ENCODE measurements at regions not wholly inside any gene's neighbourhood (a gene's known extent, or its start where the extent isn't known, plus 50 kb on each side); places are given as distances from the start of the nearest gene placed in this dataset.
A peak's percentile ranks its signal among the peaks of the same experiment; 100 is the strongest.
"Not testable (repeated sequence)": the region's sequence is repeated elsewhere in the genome, so short reads cannot be mapped to it uniquely, and the experiment has no call there.

DNA sequence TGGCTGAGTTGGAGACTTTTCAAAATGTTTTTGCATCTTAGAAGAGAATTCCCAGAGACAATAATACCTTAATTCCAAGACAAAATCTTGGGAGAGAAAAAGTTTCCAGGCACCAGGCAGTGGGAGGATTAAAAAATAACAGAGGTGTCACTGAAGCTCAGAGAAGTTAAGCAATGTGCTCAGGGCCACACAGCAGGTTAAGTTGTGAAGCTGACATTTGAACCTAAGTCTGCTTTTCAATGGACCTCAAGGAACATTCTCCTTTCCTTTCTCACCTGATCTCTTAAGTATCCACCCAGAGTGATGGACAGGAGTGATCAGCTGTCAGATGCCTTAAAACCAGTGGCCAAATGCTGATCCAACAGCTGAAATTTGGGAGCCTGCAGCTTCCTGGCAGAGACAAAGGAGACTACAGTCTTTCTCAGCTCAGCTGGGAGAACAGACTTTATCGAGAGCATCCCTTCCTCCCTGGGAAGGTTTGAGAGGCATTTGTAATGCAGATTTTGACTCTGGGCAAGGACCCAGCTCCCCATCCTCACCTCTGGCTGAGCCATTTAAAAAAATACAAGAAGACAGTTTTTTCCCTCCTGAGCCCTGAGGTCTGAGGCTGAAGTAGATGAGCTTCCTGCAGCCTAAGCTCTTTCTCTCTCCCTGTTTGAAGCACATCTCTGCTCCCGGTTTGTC lies 174.9 kb upstream of the RPH3A start:
- no peak for DNase-seq

DNA sequence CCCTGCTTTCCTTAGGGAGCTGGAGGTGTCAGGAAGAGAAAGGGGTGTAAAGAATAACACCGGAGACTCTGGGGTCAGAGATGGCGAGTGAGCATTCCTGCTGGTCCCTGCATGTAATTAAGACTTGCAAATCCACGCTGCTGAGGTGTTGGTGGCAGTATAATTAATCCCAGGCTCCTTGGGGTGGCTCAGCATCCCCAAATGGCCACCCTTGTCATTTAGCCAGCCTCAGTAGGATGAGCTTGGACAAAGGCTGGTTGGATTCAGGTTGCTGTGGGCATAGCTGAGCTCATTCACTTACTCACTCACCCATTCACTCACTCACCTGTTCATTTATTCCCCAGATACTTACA lies 174.4 kb upstream of the RPH3A start:
- DNase-seq, result no peak

DNA sequence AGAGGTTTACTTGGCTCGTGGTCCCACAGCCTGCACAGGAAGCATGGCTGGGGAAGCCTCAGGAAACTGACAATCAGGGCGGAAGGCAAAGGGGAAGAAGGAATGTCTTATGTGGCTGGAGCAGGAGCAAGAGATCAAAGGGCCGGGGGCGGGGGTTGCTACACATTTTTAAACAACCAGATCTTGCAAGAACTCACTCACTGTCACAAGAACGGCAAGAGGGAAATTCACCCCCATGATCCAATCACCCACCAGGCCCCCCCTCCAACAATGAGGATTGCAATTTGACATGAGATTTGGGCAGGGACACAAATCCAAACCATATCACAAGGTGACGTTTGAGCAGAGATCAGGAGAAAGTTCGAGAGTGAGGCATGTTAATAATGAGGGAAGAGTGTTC lies 163.7 kb upstream of the RPH3A start:
- no peak for DNase-seq

DNA sequence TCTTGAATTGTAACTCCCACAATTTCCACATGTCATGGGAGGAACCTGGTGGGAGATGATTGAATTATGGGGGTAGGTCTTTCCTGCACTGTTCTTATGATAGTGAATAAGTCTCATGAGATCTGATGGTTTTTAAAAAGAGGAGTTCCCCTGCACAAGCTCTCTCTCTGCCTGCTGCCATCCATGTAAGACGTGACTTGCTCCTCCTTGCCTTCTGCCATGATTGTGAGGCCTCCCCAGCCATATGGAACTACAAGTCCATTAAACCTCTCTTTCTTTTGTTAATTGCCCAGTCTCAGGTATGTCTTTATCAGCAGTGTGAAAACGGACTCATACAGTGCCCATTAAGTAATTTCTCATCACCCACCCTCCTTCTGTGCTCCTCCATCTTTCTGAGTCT lies 159.6 kb upstream of the RPH3A start:
- not testable (repeated sequence) for DNase-seq

DNA sequence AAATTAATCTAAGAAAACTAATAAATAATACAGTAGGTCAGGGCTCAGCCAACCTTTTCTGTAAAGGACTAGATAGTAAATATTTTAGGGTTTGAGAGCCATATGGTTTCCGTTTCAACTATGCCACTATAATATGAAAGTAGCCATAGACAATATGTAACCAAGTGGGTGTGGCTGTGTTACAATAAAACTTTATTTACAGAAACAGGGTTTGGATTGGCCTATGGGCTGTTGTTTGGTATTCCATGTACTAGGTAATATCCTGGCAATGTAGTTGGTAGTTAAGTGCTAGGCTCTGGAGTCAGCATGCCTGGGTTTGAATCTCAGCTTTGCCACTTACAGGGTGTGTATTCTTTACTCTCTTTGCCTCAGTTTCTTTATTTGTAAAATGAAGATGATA lies 156.5 kb upstream of the RPH3A start:
- no peak for DNase-seq

DNA sequence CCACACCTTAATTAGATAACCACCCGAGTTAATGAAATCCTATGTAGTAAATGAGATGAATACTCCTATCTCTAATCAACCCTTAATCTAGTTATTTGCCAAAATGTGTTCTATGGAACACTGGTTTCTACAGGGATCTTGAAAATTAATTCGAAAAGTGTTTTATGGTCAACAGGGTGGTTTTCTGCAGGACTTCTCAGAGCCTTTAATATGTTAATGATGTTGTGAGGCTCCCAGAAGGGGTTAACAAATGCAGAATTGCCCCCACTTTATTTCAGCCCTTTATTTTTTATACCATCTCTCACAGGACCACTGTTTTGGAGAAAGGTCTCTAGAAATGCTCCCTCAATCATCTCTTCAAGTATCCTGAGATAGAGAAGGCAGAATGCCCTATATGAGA lies 153.1 kb upstream of the RPH3A start:
- DNase-seq, result no peak

DNA sequence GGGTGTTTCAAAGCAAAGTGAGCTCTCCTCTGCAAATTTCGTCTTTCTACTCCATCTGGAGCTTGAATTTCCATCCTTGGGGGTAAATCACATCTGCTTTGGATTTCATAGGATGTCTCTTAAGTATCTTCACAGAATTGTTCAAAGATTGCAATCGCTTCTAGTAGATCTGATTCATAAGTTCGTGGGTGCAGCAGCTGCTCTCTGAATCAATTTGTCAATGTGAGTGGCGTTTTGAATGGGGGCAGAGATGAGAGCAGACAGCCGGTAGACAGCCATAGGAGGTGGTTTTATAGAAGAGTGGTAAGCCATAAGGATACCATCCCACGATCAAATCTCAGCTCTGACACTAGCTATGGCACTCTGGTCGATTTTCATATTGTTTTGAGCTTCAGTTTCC lies 146.0 kb upstream of the RPH3A start:
- no peak for DNase-seq

DNA sequence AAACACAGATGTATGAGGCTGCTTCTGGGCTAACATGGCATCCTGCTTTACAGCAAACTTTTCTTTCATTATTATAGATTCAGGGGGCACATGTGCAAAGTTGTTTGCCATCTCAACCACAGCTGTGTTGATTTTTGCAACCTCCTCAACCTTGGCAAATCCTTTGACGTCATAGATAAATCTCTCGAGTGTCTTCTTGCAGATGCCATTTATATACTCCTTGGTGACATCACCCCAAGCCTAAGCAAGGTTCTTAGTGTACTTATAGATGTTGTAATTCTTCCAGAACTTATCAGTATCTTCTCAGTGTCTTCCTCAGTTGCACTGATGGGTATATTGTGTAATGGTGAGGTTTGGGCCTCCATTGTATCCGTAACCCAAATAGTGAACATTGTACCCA lies 135.4 kb upstream of the RPH3A start:
- DNase-seq, result no peak

DNA sequence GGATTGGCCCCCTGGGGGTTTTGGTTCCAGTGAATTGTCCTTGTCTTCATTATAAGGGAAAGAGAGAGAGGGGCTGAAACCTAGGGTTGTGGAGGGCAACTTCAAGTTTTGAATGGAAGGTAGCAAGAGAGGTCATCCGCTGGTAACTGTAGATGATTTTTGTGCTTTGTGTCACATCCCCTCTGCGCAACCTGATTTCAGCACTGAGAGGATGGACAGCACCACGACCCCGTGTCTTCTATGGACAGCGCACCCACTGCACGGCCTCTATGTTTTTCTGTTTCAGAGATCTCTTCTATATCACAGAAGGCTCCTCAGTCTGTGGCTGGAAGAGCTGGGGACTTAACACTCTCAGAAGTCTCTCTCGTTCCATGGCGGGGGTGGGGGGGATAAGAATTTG lies 127.0 kb upstream of the RPH3A start:
- DNase-seq, result peak; percentile 2 to 7

DNA sequence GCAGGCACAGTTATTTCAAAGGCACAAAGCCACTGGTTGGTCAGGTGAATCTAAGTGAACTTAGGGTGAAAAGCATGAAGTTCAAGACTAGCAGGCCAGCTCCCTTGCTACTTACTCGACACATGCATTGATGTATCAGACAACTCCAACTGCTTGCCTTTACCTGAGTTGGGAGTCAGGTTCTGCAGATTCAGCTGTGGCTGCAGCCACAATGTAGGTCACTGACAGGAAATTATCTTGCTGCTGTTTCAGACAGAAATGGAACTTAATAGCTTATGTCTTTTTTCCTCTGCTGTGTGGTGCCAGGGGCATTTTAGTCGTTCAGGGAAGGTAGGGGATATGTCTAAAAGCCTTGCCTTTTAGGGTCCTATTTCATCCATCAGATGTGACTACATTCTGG lies 125.6 kb upstream of the RPH3A start:
- DNase-seq, result no peak

DNA sequence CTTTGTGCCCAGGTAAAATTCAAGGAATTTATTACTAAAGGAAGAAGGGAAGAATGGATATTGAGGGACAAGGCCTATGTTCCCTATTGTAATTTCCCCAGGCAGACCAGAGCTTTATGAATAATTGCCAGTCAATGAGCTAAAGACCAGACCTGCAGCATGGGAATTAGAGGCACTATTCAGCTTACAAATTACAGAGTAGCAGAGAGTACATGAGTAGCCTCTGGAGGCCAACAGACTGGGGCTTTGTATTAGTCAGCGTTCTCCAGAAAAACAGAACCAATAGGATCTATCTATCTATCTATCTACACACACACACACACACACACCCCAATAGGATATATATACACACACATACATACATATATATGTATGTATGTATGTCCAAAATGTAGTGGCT lies 120.0 kb upstream of the RPH3A start:
- DNase-seq, result no peak

DNA sequence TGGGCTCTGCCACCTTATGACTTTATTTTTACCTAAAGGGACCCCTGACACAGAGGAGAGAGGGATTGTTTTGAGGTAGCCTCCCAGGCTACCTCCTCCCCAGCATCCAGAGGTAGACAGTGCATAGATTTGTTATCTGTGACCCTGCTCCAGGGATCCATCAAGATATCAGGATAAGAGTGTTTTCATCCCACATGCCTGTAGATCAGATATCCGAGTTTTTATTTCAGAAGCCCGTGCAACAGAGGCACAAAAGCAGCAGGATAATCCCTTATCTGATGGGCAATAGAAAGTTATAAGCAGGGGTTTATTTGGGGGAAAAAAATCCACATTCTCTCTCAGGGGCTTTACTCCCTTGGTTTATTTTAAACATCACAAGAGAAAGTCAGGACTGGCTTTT lies 117.0 kb upstream of the RPH3A start:
- DNase-seq, result no peak

DNA sequence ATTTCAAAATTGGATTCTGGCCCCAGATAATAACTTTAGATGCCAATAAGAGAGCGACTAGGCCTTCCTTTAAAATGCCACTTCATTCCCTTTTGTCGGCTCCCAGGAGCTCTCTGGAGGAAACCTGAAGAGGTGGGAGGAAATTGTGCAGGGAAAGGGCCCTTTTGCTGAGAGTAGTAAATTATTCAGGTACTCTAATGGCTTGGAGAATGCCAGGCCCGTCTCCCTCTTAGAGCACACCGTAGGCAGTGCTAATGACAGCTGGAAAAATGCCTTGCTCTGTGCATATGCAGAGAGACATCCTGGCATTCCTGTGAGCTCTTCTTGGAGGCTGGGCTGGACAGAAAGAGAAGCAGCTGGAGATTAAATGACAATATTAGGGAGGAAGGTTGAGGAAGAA lies 115.0 kb upstream of the RPH3A start:
- DNase-seq, result no peak

DNA sequence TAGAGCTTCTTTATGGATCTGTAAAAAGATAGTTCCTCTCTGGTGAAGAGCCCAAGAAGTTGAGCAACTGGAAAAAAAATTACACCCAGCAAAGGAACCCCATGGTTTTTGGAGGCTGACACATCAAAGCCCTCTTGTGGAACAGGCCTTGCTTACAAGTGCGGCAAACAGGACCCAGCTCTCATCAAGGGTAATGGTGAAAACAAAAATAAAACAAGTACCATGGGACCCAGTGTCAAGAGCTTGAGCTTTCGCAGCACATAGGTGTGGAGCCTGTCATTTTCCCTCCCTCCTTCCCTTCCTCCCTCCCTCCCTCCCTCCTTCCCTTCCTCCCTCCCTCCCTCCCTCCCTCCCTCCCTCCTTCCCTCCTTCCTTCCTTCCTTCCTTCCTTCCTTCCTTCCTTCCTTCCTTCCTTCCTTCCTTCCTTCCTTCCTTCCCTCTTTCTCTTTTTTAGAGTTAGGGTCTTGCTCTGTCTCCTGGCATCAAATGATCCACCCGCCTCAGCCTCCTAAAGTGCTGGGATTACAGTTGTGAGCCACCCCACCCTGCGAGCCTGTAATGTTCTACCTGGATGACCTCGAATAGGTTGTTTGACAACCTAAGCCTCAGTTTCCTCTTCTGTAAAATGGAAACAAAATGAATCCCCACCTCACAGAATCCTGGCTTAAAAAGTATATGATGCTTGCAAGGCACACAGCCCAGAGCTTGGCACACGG lies 114.3 kb upstream of the RPH3A start:
- no peak for DNase-seq

DNA sequence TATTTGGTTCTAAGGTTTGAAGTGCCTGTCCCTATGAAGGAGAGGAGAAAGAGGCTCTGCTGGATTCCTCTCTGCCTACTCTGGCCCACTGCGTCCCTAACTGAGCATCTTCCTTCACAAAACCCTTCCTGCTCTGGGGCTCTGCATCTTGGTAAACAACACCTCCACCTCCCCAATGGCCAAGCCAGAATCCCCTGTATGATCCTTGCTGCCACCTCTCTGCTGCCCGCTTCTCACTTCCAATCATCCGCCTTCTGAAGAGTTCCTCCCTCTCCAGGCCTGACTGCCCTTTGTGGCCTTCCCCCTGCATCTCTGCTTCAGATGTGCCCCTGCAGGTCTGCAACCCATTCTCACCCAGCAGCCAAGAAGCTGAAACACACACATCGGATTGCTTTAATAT lies 110.6 kb upstream of the RPH3A start:
- DNase-seq, result no peak

DNA sequence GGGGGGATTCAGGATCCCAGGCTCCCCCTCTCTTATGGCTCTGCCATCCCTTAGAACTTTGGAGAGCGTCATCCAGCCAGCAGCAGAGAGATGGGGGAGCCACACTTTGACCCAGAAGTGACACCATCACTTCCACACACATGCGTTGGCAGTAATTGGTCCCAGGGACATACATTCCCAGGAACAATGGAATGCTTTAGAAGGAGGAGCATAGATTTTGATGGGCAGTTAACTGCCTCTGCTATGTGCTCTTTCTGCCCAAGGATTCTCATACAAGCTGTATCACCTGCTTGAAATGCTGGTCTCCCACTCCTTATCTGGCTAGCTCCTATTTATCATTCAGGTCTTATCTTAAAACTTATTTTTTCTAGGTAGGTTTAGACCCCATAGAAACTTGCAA lies 109.0 kb upstream of the RPH3A start:
- DNase-seq, result no peak

DNA sequence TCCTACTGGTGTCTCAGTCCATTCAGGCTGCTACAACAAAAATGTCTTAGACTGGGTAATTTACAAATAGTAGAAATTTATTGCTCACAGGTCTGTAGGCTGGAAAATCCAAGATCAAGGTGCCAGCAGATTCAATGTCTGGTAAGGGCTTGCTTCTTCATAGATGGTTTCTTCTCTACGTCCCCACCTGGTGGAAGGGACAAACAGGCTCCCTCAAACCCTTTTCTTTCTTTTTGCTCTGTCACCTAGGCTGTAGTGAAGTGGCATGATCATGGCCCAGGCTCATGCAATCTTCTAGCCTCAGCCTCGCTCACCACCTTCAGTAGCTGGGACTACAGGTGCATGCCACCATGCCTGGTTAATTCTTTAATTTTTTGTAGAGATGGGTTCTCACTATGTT lies 106.8 kb upstream of the RPH3A start:
- no peak for DNase-seq

DNA sequence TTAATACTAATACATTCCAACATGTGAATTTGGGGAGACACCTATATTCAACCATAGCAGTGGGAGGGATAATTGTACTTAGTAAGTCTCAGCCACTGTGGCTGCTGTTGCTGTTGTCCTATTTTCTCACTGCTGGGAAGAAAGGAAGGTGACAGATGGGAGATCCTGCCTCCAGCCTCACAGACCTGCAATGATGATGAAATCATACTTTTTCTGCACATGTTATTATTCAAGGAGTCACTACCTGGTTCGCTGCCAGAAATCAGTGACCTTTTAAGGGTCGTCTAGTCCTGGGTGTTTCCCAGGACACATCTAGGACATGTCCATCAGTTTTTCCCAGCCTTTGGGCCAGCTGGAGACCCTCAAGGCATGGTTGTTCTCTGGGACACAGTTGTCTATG lies 106.2 kb upstream of the RPH3A start:
- no peak for DNase-seq

DNA sequence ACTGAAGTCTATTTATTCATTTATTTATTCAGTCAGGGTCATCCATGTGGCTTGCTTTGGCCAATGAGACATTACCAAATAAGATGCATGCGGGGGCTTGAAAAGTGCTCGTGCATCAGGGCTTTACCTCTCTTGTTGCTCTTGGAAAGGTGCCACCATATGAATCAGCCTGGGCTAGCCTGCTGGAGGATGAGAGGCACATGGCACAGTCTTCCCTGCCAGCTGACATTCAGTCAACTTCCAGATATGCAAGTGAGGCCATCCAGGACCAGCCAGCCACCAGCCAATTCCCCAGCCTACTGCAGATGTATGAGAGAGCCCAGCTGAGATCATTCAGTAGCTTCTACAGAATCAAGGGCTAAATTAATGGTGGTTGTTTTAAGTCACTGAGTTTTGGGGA lies 105.2 kb upstream of the RPH3A start:
- no peak for DNase-seq

DNA sequence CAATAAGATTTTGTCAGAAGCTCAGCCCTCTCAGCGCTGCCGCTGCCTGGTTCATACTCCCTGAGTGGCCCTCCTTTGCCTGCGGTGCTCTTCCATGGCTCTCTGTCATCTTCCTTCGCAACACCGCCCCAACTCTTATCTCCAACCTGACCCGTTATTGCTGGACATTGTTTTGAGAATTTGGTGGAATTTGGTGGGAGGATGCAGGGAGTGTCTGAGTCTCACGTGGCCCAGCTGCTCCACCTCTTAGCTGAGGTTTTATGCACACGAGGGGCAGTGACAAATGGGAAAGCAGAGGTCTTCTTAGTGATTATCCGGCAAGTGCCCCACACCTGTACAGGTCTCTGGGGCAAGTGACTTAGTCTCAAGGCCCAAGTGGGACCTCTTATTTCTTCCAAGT lies 97.5 kb upstream of the RPH3A start:
- no peak for DNase-seq

DNA sequence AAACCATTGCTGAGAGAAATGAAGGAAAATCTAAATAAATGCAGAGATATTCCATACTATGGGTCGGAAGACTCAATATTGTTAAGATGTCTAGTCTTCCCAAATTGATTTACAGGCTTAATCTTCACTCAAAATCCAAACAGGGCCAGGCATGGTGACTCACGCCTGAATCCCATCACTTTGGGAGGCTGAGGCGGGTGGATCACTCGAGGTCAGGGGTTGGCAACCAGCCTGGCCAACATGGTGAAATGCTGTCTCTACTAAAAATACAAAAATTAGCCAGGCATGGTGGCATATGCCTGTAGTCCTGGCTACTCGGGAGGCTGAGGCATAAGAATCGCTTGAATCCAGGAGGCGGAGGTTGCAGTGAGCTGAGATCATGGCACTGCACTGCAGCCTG lies 94.1 kb upstream of the RPH3A start:
- not testable (repeated sequence) for DNase-seq

DNA sequence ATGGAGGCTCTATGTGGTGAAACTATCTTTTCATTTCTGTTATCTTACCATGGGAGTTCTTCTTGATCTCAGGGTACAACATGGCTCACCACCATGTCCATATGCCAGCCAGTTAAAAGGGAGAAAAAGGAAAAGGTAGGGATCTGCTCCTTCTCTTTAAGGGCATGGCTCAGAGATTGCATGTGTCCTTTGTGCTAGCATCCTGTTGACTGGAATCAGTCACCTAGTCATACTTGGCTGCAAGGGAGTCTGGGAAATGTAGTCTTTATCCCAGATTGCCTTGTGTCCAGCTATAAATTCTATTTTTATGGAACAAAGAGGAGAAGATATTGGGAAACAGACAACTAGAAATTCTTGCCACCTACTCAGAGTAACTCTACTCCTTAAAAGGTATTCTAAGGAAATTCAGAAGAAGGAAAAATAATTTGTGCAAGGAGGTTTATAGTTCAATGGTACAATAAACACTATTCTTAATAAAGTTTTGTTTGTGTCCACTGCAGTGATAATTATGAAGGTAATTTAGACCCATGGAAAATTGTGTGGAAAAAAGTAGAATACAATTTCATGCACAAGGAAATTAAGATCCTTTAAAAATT lies 86.4 kb upstream of the RPH3A start:
- DNase-seq, result no peak

DNA sequence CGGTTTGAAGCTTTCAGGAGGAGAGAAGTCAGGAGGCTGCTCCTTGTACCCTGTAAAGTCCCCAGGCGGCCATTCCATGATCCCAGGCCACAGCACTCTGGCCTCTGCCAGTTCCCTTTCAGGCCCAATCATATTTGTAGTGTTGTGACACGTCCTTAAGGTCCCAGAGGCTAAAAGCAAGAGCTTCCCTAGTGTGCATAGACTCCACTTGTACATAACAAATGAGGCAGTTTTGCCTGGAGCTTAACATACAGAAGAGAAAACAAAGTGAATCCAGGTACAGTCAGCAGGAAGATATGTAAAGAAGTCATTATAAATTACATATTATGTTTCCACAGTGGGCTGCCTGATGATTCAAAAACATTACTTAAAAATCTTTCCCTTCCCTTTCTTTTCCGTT lies 81.1 kb upstream of the RPH3A start:
- no peak for DNase-seq

DNA sequence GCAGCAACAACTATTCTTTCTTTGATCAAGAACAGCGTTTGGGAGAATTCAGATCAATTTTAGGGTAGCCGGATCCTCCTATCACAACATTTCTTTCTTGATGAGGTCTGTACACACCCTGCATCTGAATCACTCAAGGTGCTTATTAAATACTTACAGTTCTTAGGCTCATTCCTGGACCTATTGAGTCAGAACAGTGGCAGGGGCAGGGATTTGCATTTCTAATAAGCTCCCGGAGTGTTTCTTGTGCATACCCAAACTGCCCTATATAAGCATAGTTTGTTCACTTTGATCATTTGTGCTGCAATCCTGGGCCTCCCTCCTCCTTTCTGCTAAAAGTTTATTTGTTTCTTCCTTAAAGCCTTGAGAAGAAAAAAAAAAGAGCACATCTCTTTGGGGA lies 80.5 kb upstream of the RPH3A start:
- no peak for DNase-seq

DNA sequence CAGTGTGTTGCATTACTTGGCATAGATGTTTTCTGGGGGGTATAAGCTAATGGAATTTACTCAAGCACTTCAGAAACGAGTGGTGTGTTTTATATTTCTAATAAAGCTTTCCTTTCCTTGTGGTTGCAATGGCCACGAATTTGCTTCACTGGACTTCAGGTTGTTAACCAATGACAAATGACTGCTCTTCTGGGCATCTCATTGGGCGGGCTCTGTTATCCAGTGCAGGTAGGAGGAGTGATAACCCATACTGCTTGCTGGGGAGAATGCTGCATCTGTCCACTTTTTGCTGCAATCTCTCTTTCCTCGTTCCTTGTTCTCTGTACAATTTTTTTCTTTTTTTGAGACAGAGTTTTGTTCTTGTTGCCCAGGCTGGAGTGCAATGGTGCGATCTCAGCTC lies 80.0 kb upstream of the RPH3A start:
- DNase-seq, result no peak

All from stimulated activated CD4-positive, alpha-beta T cell treated with anti-CD3 and anti-CD28 coated beads, Interleukin-2, amount 100 ng/mL, for 48 hours (primary cell).